Astrocyte (in vitro differentiated cells and primary cell): ENCODE measurements at regions not wholly inside any gene's neighbourhood (a gene's known extent, or its start where the extent isn't known, plus 50 kb on each side); places are given as distances from the start of the nearest gene placed in this dataset.
"Not testable (repeated sequence)": the region's sequence is repeated elsewhere in the genome, so short reads cannot be mapped to it uniquely, and the experiment has no call there.

Experiments used
- DNase-seq: peaks from one replicate; pipeline ENCODE4 v3.0.0-alpha.2; 2010; ENCODE audit warnings: low read depth
- FAIRE-seq: peaks from 2 replicates; lab custom pipeline; 2011; peaks lifted over from hg19 to GRCh38; lab: Jason Lieb, UNC
- H2AFZ ChIP-seq: 2 replicates; pipeline ENCODE4 v1.6.0; 2012; ENCODE audit warnings: low read depth, low read length, inconsistent platforms
- H3K27ac ChIP-seq: 2 replicates; pipeline ENCODE4 v1.5.1; 2011; ENCODE audit warnings: low read depth, low read length, inconsistent platforms
- H3K27me3 ChIP-seq: 2 replicates; pipeline ENCODE4 v1.6.0; 2011; ENCODE audit warnings: low read length, inconsistent platforms; ENCODE audit not compliant: insufficient read depth
- H3K36me3 ChIP-seq: 2 replicates; pipeline ENCODE4 v1.5.1; 2011; ENCODE audit warnings: low read length, inconsistent platforms; ENCODE audit not compliant: insufficient read depth
- H3K4me1 ChIP-seq: 2 replicates; pipeline ENCODE4 v1.5.1; 2011; ENCODE audit warnings: low read length, inconsistent platforms; ENCODE audit not compliant: insufficient read depth
- H3K4me2 ChIP-seq: 2 replicates; pipeline ENCODE4 v1.6.0; 2012; ENCODE audit warnings: low read length, inconsistent platforms
- H3K4me3 ChIP-seq: 2 replicates; pipeline ENCODE4 v1.5.1; 2011; ENCODE audit warnings: low read depth, mild to moderate bottlenecking, low read length, inconsistent platforms; ENCODE audit not compliant: insufficient read depth
- H3K79me2 ChIP-seq: 2 replicates; pipeline ENCODE4 v1.6.0; 2012; ENCODE audit warnings: mild to moderate bottlenecking, low read length, inconsistent platforms; ENCODE audit not compliant: insufficient read depth
- H3K9ac ChIP-seq: 2 replicates; pipeline ENCODE4 v1.6.0; 2012; ENCODE audit warnings: mild to moderate bottlenecking, low read length, inconsistent platforms
- H3K9me3 ChIP-seq: 2 replicates; pipeline ENCODE4 v1.5.1; 2012; ENCODE audit warnings: low read depth, mild to moderate bottlenecking, low read length, inconsistent platforms; ENCODE audit not compliant: insufficient read depth
- H4K20me1 ChIP-seq: 2 replicates; pipeline ENCODE4 v1.6.0; 2012; ENCODE audit warnings: low read length, inconsistent platforms; ENCODE audit not compliant: insufficient read depth
- H3K27ac Mint-ChIP-seq: one replicate; pipeline ENCODE4 v1.8.0; 2021; ENCODE audit warnings: mild to moderate bottlenecking, mixed read lengths; ENCODE audit not compliant: unreplicated experiment
- H3K27me3 Mint-ChIP-seq: one replicate; pipeline ENCODE4 v1.8.0; 2021; ENCODE audit warnings: low read depth, mixed read lengths; ENCODE audit not compliant: unreplicated experiment
- H3K36me3 Mint-ChIP-seq: one replicate; pipeline ENCODE4 v1.8.0; 2021; ENCODE audit warnings: low read depth, mixed read lengths; ENCODE audit not compliant: unreplicated experiment
- H3K4me1 Mint-ChIP-seq: one replicate; pipeline ENCODE4 v1.8.0; 2021; ENCODE audit warnings: low read depth, mixed read lengths; ENCODE audit not compliant: unreplicated experiment
- H3K4me3 Mint-ChIP-seq: one replicate; pipeline ENCODE4 v1.8.0; 2021; ENCODE audit warnings: mild to moderate bottlenecking, moderate library complexity, mixed read lengths; ENCODE audit not compliant: unreplicated experiment
- H3K9me3 Mint-ChIP-seq: one replicate; pipeline ENCODE4 v1.8.0; 2021; ENCODE audit warnings: mild to moderate bottlenecking, mixed read lengths; ENCODE audit not compliant: unreplicated experiment
- EZH2 ChIP-seq: IDR thresholded peaks from 2 replicates; pipeline ENCODE4 v1.6.1; 2012; ENCODE audit warnings: mild to moderate bottlenecking, low read length, inconsistent platforms; ENCODE audit not compliant: insufficient read depth
- TF ChIP-seq, protein P1 (sequence below): IDR thresholded peaks from 2 replicates; pipeline ENCODE4 v1.5.1; 2011; ENCODE audit warnings: low read depth, mild to moderate bottlenecking, inconsistent platforms, low read length, moderate library complexity; ENCODE audit not compliant: insufficient read depth

DNA sequence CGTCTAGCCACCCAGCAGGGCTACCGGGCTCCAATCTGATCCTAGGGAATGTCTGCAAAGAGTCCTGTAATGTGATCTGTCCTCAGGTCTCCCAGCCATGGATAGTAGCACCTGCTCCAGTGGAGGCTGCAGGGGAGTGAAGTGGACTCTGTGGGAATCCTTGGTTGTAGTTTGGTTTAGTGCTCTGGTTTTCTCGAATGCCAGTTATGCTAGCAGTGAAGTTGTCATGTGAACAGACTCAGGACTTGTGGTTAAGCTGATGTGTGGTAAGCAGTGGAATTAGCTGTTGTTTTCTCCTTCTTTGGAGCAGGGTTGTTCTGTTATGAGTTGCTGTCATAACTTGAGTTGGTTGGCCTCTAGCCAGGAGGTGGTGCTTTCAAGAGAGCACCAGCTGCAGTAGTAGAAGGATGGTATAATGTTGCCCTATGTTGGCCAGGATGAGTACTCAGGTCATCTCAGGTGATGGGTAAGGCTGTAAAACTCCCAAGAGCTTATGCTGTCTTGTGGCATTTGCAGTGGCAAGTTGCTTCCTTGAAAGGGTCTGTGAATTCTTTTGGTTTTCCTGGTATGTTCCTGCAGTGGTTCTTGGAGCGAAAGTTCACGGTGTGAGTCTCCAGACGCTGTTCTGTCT is 390.2 kb downstream of the UTRN start:
- H3K9me3 ChIP-seq, result no peaks in the 10 kb centered on the region
- TF ChIP-seq, protein P1, sequence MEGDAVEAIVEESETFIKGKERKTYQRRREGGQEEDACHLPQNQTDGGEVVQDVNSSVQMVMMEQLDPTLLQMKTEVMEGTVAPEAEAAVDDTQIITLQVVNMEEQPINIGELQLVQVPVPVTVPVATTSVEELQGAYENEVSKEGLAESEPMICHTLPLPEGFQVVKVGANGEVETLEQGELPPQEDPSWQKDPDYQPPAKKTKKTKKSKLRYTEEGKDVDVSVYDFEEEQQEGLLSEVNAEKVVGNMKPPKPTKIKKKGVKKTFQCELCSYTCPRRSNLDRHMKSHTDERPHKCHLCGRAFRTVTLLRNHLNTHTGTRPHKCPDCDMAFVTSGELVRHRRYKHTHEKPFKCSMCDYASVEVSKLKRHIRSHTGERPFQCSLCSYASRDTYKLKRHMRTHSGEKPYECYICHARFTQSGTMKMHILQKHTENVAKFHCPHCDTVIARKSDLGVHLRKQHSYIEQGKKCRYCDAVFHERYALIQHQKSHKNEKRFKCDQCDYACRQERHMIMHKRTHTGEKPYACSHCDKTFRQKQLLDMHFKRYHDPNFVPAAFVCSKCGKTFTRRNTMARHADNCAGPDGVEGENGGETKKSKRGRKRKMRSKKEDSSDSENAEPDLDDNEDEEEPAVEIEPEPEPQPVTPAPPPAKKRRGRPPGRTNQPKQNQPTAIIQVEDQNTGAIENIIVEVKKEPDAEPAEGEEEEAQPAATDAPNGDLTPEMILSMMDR, result no peak
- TF ChIP-seq EZH2, result no peak
- H3K9ac ChIP-seq, result no peak overlapping the region
- H2AFZ ChIP-seq, result no peak overlapping the region
- H3K36me3 ChIP-seq, result no peaks in the 10 kb centered on the region
- no peak overlapping the region for H3K4me3 ChIP-seq
- DNase-seq (peak; percentile 81), FAIRE-seq (no peak)
- peak overlapping the region; percentile 57 for H3K4me2 ChIP-seq
- peaks cover 6% of the 10 kb centered on the region for H3K4me1 ChIP-seq
- no peak overlapping the region for H3K4me3 Mint-ChIP-seq
- no peaks in the 10 kb centered on the region for H3K27me3 ChIP-seq
- no peak overlapping the region for H3K27ac ChIP-seq
- peak overlapping the region; percentile 55 for H3K27ac Mint-ChIP-seq
- peaks cover 4% of the 10 kb centered on the region for H3K79me2 ChIP-seq
- H3K9me3 Mint-ChIP-seq, result no peaks in the 10 kb centered on the region
- H3K36me3 Mint-ChIP-seq, result no peaks in the 10 kb centered on the region
- peaks cover 6% of the 10 kb centered on the region for H4K20me1 ChIP-seq
- H3K4me1 Mint-ChIP-seq, result peaks cover 9% of the 10 kb centered on the region
- no peaks in the 10 kb centered on the region for H3K27me3 Mint-ChIP-seq

- H3K36me3 ChIP-seq, H3K27me3 Mint-ChIP-seq, H3K4me2 ChIP-seq, FAIRE-seq, H3K27ac Mint-ChIP-seq, H3K36me3 Mint-ChIP-seq, DNase-seq, H3K27ac ChIP-seq, H3K4me1 Mint-ChIP-seq, H3K9me3 Mint-ChIP-seq, H3K9me3 ChIP-seq, H4K20me1 ChIP-seq, H3K9ac ChIP-seq, H3K79me2 ChIP-seq, H3K4me3 Mint-ChIP-seq, H3K4me1 ChIP-seq, H3K27me3 ChIP-seq, H3K4me3 ChIP-seq, H2AFZ ChIP-seq: not testable (repeated sequence)
Measured at GRCh38 chr6:144676310-144676709, 391.2 kb downstream of the UTRN start.

- not testable (repeated sequence) for H3K9me3 ChIP-seq, H3K27me3 Mint-ChIP-seq, H3K27ac Mint-ChIP-seq, DNase-seq, H3K36me3 ChIP-seq, H3K9me3 Mint-ChIP-seq, FAIRE-seq, H3K4me1 Mint-ChIP-seq, H3K79me2 ChIP-seq, H3K27me3 ChIP-seq, H3K4me2 ChIP-seq, H3K9ac ChIP-seq, H3K4me3 ChIP-seq, H4K20me1 ChIP-seq, H3K27ac ChIP-seq, H3K4me3 Mint-ChIP-seq, H3K4me1 ChIP-seq, H2AFZ ChIP-seq, H3K36me3 Mint-ChIP-seq
Measured at GRCh38 chr6:144677263-144677662, 392.1 kb downstream of the UTRN start.
